Subcutaneous abdominal adipose tissue (tissue), 5 donors: ENCODE measurements at regions not wholly inside any gene's neighbourhood (a gene's known extent, or its start where the extent isn't known, plus 50 kb on each side); places are given as distances from the start of the nearest gene placed in this dataset.

Source experiments
- H3K27ac ChIP-seq: one replicate; pipeline ENCODE4 v1.7.0; 2013; ENCODE audit warnings: low read depth, mild to moderate bottlenecking, inconsistent platforms, low read length, moderate library complexity
- H3K27me3 ChIP-seq, 5 donors: one replicate each; pipeline ENCODE4 v1.7.0; 2013; ENCODE audit warnings: low read length in 5 of 5, inconsistent platforms in 1 of 5; ENCODE audit not compliant: control insufficient read depth in 5 of 5, insufficient read depth in 4 of 5
- H3K36me3 ChIP-seq, 5 donors: one replicate each; pipeline ENCODE4 v1.7.0; 2013; ENCODE audit warnings: low read length in 5 of 5; ENCODE audit not compliant: control insufficient read depth in 5 of 5, insufficient read depth in 5 of 5
- H3K4me1 ChIP-seq, 5 donors: one replicate each; pipeline ENCODE4 v1.7.0; 2013; ENCODE audit warnings: low read length in 5 of 5, mild to moderate bottlenecking in 3 of 5, moderate library complexity in 1 of 5; ENCODE audit not compliant: control insufficient read depth in 5 of 5, insufficient read depth in 5 of 5
- H3K4me3 ChIP-seq, 5 donors: one replicate each; pipeline ENCODE4 v1.7.0; 2013; ENCODE audit warnings: low read length in 5 of 5, low read depth in 1 of 5
- H3K9ac ChIP-seq, 5 donors: one replicate each; pipeline ENCODE4 v1.7.0; 2013; ENCODE audit warnings: low read length in 5 of 5, mild to moderate bottlenecking in 4 of 5, moderate library complexity in 3 of 5
- H3K9me3 ChIP-seq, 5 donors: one replicate each; pipeline ENCODE4 v1.7.0; 2013; ENCODE audit warnings: low read length in 5 of 5; ENCODE audit not compliant: control insufficient read depth in 5 of 5
- donor health status: healthy.
- donor health status: healthy.
- donor health status: healthy.
- donor health status: healthy.
- donor health status: healthy.

DNA sequence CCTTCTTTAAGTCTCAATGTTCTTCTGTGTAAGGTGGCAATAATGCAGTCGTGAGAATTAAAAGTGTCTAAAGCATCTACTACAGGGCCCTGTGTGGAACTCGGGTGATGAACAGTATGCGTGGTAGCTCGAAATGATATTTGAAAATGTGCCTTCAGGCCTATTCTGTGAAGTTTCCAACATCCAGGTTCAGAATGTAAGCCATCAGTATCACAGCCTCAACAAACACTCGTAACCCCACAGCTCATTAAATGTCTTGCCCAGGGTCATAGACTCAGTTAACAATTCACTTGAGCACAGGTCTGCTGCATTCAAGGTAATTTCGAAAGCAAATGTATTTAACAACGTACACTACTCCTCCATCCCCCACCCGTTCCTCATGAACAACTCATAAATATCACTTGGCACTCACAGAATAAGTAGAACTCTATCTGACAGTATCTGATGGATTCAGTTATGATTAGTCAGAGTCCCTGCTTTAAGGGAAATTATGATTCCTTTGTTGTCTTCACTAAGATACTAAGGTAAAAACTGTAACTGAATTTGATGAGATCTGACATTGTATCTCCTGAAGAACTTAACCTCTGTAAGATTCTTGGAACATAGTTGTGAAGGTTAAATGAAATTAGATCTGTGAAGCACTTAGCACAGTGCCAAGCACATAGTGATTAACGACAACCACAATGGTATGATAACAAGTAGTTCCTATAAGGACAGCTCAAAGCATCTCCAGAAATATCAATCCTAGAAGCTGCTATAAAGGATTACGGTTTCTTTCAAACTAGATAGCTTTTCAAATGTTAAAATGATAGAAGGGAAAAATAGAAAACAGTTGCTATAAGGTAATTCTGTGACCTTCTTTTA is 642.3 kb downstream of the TBL1XR1 start:
- no peaks in the 10 kb centered on the region for H3K27me3 ChIP-seq
- no peaks in the 10 kb centered on the region for H3K36me3 ChIP-seq
- peaks cover 0 to 3% (median 0%) of the 10 kb centered on the region in 5 donors for H3K9me3 ChIP-seq

DNA sequence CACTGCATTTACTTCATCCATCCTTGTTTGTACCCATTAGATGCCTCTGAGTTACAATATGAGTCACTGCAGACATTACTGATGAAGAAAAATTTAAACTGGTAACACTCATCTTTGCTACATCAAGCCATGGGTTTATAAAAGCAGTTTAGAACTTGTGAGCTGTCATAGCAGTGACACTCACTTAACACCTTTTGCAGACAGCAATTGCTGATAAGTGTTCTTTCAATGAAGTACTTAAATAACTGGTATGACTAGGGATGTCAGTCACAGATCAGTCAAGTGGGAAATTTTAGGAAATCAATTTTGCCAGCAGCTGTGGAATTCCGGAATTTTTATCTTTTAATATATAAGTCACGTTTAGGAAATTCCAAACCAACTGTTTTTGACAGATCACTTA is 643.0 kb downstream of the TBL1XR1 start:
- no peaks in the 10 kb centered on the region for H3K27me3 ChIP-seq
- no peak overlapping the region for H3K27ac ChIP-seq
- peaks cover 0 to 3% (median 0%) of the 10 kb centered on the region in 5 donors for H3K9me3 ChIP-seq
- H3K36me3 ChIP-seq: no peaks in the 10 kb centered on the region
- no peak overlapping the region for H3K4me3 ChIP-seq
- H3K4me1 ChIP-seq: no peaks in the 10 kb centered on the region
- H3K9ac ChIP-seq: no peak overlapping the region

More for the DNA sequence above, 642.3 kb downstream of the TBL1XR1 start:
- Histone ChIP-seq H3K9ac (no peak overlapping the region), H3K4me1 (no peaks in the 10 kb centered on the region), H3K4me3 (no peak overlapping the region), H3K27ac (no peak overlapping the region)

DNA sequence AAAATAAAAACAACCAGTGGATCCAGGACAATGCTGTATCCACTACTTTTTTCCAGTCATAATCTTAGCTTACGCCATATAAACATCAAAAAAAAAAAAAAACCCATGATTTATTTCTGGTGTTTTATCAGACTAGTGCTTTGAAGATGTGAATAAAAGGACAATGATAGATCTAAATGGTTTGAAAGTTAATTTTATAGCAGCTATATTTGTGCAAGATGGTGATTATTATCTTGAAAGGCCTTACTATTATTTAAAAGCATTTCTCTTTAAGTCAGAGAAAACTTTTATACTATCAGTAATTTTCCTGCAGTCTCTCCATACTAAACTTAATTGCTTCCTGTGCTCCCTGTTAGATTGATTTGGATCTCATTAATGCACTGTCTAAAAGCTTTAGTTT is 670.3 kb downstream of the TBL1XR1 start:
- Histone ChIP-seq H3K4me3 (no peak overlapping the region), H3K27ac (no peak overlapping the region), H3K36me3 (no peaks in the 10 kb centered on the region), H3K4me1 (no peaks in the 10 kb centered on the region), H3K9ac (no peak overlapping the region), H3K27me3 (no peaks in the 10 kb centered on the region), H3K9me3 (peaks cover 0 to 7% (median 5%) of the 10 kb centered on the region in 5 donors)

DNA sequence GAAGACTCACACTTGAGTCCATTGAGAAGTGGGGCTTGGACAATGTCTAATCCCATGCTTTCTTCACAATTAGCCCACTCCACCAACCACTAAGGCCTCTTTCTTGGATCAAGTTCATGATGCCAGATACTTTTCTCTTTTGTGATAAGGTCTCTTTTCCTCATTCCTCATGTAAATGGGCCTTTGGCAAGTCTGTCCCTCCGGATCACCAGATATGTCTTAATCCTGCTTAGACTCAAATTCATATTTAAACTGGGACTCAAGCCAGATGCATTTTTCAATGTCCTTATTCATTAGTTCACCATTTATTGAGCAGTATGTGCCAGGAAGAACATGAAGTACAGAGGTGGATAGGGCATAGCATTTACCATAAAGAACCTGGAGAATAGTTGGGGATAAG is 671.1 kb downstream of the TBL1XR1 start:
- Histone ChIP-seq H3K9ac (no peak overlapping the region), H3K27ac (no peak overlapping the region), H3K4me3 (no peak overlapping the region), H3K9me3 (peaks cover 0 to 7% (median 5%) of the 10 kb centered on the region in 5 donors), H3K27me3 (no peaks in the 10 kb centered on the region), H3K36me3 (no peaks in the 10 kb centered on the region), H3K4me1 (no peaks in the 10 kb centered on the region)

DNA sequence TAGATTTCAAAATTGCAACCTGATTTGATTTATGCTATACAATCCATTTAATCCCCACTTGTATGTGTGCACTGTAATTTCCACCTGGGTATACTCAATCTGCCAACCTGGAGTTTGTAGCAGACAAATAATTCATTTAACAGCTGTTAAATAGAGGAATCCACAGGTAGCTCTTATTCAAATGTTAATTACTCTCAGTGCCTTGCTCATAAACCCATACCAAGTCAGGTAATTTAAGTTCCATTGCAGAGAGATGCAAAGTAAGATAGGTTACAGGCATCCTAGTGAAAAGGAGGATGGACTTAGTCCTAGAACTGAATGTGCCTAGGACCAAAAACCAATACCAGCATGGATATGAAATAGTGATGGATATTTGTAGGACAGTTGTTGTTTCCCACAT is 674.2 kb downstream of the TBL1XR1 start:
- Histone ChIP-seq H3K9ac (no peak overlapping the region), H3K9me3 (peaks cover 0 to 3% (median 0%) of the 10 kb centered on the region in 5 donors), H3K27me3 (no peaks in the 10 kb centered on the region), H3K27ac (no peak overlapping the region), H3K36me3 (no peaks in the 10 kb centered on the region), H3K4me3 (no peak overlapping the region), H3K4me1 (no peaks in the 10 kb centered on the region)

DNA sequence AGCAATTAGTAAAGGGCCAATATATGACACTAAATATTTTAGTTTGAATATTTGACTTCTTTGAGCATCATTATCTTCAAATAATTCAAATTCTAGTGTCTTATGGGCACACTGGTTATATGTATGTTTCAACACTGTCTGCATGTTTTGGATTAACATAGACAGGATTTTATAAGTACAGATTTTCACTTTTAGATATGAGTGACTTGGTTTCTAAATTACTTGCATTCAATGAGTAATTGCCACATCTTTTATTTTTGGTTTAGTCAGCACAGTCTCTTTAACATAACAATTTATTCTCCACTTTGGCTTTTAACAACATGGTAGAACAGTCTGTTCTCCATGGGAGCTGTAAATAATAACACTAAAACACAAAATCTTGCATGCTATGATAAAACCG is 674.8 kb downstream of the TBL1XR1 start:
- no peaks in the 10 kb centered on the region for H3K36me3 ChIP-seq
- no peak overlapping the region for H3K4me3 ChIP-seq
- no peak overlapping the region for H3K27ac ChIP-seq
- H3K4me1 ChIP-seq: no peaks in the 10 kb centered on the region
- H3K9ac ChIP-seq: no peak overlapping the region
- no peaks in the 10 kb centered on the region for H3K27me3 ChIP-seq
- peaks cover 0 to 3% (median 0%) of the 10 kb centered on the region in 5 donors for H3K9me3 ChIP-seq

DNA sequence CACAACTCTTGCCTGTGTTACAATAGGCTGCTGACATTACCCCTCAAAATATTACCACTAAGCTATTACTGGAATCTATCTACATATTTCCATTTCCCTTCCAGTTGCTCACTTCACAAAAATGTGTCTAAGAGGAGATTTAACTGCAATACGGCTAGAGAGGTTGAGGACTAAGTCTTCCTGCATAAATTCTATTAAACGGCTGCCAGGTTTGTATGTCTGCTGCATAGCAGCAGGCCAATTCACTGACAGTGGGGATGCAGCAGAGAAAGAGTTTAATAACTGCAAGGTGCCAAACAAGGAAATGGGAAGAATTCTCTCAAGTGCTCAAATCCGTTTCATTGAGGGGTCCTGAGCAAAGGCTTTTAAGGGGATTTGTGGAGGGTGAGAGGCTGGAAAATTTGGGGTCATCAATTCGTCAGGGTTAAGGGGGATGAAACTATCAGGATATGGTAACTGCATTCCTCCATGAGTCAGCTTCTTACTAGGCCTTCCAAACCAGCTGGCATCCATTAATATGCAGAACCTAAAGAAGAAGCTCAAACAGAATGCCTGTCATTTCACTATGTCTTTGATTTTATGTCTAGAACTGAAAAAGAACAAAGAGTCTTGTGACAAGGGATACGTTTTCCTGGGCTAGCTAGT is 675.6 kb downstream of the TBL1XR1 start:
- H3K27me3 ChIP-seq: no peaks in the 10 kb centered on the region
- no peak overlapping the region for H3K4me3 ChIP-seq
- no peak overlapping the region for H3K9ac ChIP-seq
- no peaks in the 10 kb centered on the region for H3K4me1 ChIP-seq
- H3K9me3 ChIP-seq: peaks cover 0 to 3% (median 0%) of the 10 kb centered on the region in 5 donors
- no peak overlapping the region for H3K27ac ChIP-seq
- no peaks in the 10 kb centered on the region for H3K36me3 ChIP-seq

DNA sequence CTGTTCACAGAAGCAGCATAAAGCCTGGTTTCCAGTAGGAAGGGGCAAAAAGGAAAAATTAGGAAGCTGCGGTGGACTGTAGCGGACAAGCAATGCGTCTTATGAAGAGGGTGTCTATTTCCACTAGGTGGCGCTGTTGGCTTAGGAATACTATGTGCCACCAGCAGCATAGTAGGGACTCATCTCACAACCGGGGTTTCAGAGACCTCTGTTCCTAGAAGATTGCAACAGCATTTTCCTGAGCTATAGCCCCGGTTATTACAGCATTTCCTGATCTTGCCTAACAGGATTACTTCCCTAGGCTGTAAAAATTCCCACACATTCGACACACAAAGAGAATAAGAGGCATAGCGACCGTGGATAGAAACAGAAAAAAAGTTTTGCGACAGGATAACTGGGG is 683.0 kb downstream of the TBL1XR1 start:
- no peak overlapping the region for H3K27ac ChIP-seq

DNA sequence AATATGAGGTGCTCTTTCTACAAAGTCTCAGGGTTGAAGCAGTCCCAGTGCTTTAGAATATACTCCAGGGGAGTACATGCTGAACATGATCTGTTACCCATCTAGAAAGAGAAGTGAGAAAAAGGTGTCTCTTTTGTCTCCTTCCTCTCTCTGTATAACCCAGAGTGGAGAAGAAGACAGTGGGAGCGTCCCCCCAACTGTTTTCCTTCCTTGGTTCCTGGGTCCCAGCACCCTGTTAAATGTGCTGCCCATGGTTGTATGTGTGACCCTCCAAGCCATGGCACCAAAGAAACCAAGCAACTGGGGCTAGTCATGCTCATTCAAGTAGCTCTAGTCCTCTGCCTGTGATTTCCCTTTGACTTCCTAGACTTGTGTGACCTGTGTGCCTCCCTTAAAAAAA is 683.7 kb downstream of the TBL1XR1 start:
- Histone ChIP-seq H3K27me3 (no peaks in the 10 kb centered on the region), H3K4me3 (peak overlapping the region in 3 of 5 donors; percentile 9 to 25 (median 21))

More for the DNA sequence above, 683.0 kb downstream of the TBL1XR1 start:
- Histone ChIP-seq H3K4me3 (peak overlapping the region in 2 of 5 donors; percentile 1 to 21), H3K9ac (no peak overlapping the region), H3K9me3 (peaks cover 11 to 40% (median 37%) of the 10 kb centered on the region in 5 donors), H3K4me1 (peaks cover 0 to 2% (median 0%) of the 10 kb centered on the region in 5 donors), H3K27me3 (no peaks in the 10 kb centered on the region), H3K36me3 (no peaks in the 10 kb centered on the region)

DNA sequence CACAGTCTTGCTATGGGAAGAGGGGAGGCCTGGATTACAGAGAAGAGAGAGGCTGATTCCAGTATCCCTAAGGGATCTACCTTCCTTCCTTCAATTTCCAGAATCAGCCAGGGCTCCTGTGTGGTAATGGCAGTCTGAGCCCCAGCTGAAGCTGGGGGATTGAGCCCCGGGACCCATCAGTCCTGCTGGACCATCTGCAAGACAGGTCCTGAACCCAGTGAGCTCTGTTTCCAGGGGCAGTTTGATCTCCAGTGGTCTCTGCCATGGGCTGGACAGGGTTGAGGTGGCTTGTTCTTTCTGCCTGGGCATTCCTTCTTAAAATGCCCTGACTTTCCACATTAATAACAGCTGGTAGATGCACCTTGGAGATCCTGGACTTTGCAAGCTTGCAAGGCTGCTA is 685.2 kb downstream of the TBL1XR1 start:
- Histone ChIP-seq H3K4me3 (peak overlapping the region in 1 of 5 donors; percentile 13), H3K36me3 (no peaks in the 10 kb centered on the region), H3K9ac (no peak overlapping the region), H3K9me3 (peaks cover 11 to 40% (median 37%) of the 10 kb centered on the region in 5 donors), H3K4me1 (peaks cover 0 to 2% (median 0%) of the 10 kb centered on the region in 5 donors), H3K27ac (no peak overlapping the region), H3K27me3 (no peaks in the 10 kb centered on the region)

More for the DNA sequence above, 683.7 kb downstream of the TBL1XR1 start:
- H3K9ac ChIP-seq: no peak overlapping the region
- H3K27ac ChIP-seq: no peak overlapping the region
- H3K4me1 ChIP-seq: peaks cover 0 to 2% (median 0%) of the 10 kb centered on the region in 5 donors
- H3K9me3 ChIP-seq: peaks cover 11 to 40% (median 37%) of the 10 kb centered on the region in 5 donors
- H3K36me3 ChIP-seq: no peaks in the 10 kb centered on the region
